HG02938 (cell line): ENCODE measurements at regions not wholly inside any gene's neighbourhood (a gene's known extent, or its start where the extent isn't known, plus 50 kb on each side); places are given as distances from the start of the nearest gene placed in this dataset.
"Not testable (repeated sequence)": the region's sequence is repeated elsewhere in the genome, so short reads cannot be mapped to it uniquely, and the experiment has no call there.

Experiments used
- ATAC-seq: cut with Tn5 transposase; IDR thresholded peaks from one replicate; pipeline ENCODE4 v1.9.1; 2021; ENCODE audit warnings: mild to moderate bottlenecking, moderate library complexity; ENCODE audit not compliant: unreplicated experiment

GRCh38 chr6:2317498-2317897 lies 72.1 kb upstream of the GMDS start:
- not testable (repeated sequence) for ATAC-seq

- ATAC-seq: no peak
These were observed 69.2 kb upstream of the GMDS start for GRCh38 chr6:2314641-2315040.

- ATAC-seq: no peak
These were observed 64.6 kb upstream of the GMDS start for GRCh38 chr6:2310042-2310441.

GRCh38 chr6:2309122-2309521 lies 63.7 kb upstream of the GMDS start:
- no peak for ATAC-seq

- ATAC-seq: no peak
These were observed 62.4 kb upstream of the GMDS start for GRCh38 chr6:2307799-2308198.

GRCh38 chr6:2305951-2306350 lies 60.5 kb upstream of the GMDS start:
- ATAC-seq: no peak

GRCh38 chr6:2302482-2302881 lies 57.1 kb upstream of the GMDS start:
- ATAC-seq: not testable (repeated sequence)

- no peak for ATAC-seq
These were observed 51.4 kb upstream of the GMDS start for GRCh38 chr6:2296781-2297180.
